Endothelial cell (in vitro differentiated cells): ENCODE measurements at regions not wholly inside any gene's neighbourhood (a gene's known extent, or its start where the extent isn't known, plus 50 kb on each side); places are given as distances from the start of the nearest gene placed in this dataset.

Source experiments
- DNase-seq: peaks from one replicate; pipeline ENCODE4 v3.0.0; 2021; ENCODE audit warnings: low spot score
- H3K27ac Mint-ChIP-seq: one replicate; pipeline ENCODE4 v1.8.0; 2021; ENCODE audit warnings: mixed read lengths, inconsistent platforms; ENCODE audit not compliant: unreplicated experiment
- H3K27me3 Mint-ChIP-seq: one replicate; pipeline ENCODE4 v1.8.0; 2021; ENCODE audit warnings: mild to moderate bottlenecking, moderate library complexity, mixed read lengths, inconsistent platforms; ENCODE audit not compliant: unreplicated experiment
- H3K36me3 Mint-ChIP-seq: one replicate; pipeline ENCODE4 v1.8.0; 2021; ENCODE audit warnings: mild to moderate bottlenecking, low read depth, mixed read lengths, inconsistent platforms; ENCODE audit not compliant: unreplicated experiment
- H3K4me1 Mint-ChIP-seq: one replicate; pipeline ENCODE4 v1.8.0; 2021; ENCODE audit warnings: mild to moderate bottlenecking, mixed read lengths, inconsistent platforms; ENCODE audit not compliant: unreplicated experiment
- H3K4me3 Mint-ChIP-seq: one replicate; pipeline ENCODE4 v1.8.0; 2021; ENCODE audit warnings: mild to moderate bottlenecking, mixed read lengths, inconsistent platforms; ENCODE audit not compliant: unreplicated experiment
- H3K9me3 Mint-ChIP-seq: one replicate; pipeline ENCODE4 v1.8.0; 2021; ENCODE audit warnings: mixed read lengths, inconsistent platforms; ENCODE audit not compliant: unreplicated experiment
- CTCF ChIP-seq: fragments of 200-600 bp; sonication (generic); IDR thresholded peaks from one replicate; pipeline ENCODE4 v1.5.0; 2021; ENCODE audit warnings: antibody characterized with exemption; ENCODE audit not compliant: unreplicated experiment

- Mint-ChIP-seq H3K27me3 (no peaks in the 10 kb centered on the region), H3K27ac (no peak overlapping the region), H3K4me1 (no peaks in the 10 kb centered on the region)
These were observed 819.9 kb downstream of the OLFM4 start for GRCh38 chr13:53848366-53848961.

GRCh38 chr13:53854321-53854720 is 825.7 kb downstream of the OLFM4 start:
- Mint-ChIP-seq H3K4me1 (no peaks in the 10 kb centered on the region), H3K27ac (no peak overlapping the region), H3K27me3 (peaks cover 2% of the 10 kb centered on the region), H3K9me3 (no peaks in the 10 kb centered on the region), H3K4me3 (no peak overlapping the region), H3K36me3 (no peaks in the 10 kb centered on the region)
- DNase-seq, result no peak
- no peak for TF ChIP-seq CTCF

More at GRCh38 chr13:53848366-53848961, 819.9 kb downstream of the OLFM4 start:
- no peak for DNase-seq
- H3K4me3 Mint-ChIP-seq, result no peak overlapping the region
- no peak for TF ChIP-seq CTCF
- no peaks in the 10 kb centered on the region for H3K9me3 Mint-ChIP-seq
- H3K36me3 Mint-ChIP-seq, result no peaks in the 10 kb centered on the region

GRCh38 chr13:53856573-53857195 is 828.1 kb downstream of the OLFM4 start:
- H3K27me3 Mint-ChIP-seq, result peaks cover 2% of the 10 kb centered on the region
- H3K4me1 Mint-ChIP-seq, result no peaks in the 10 kb centered on the region
- H3K9me3 Mint-ChIP-seq, result no peaks in the 10 kb centered on the region
- no peak overlapping the region for H3K27ac Mint-ChIP-seq
- no peak overlapping the region for H3K4me3 Mint-ChIP-seq
- no peaks in the 10 kb centered on the region for H3K36me3 Mint-ChIP-seq
- no peak for TF ChIP-seq CTCF
- DNase-seq, result no peak

GRCh38 chr13:53863520-53863919 is 834.9 kb downstream of the OLFM4 start:
- no peak for TF ChIP-seq CTCF
- H3K9me3 Mint-ChIP-seq, result no peaks in the 10 kb centered on the region
- DNase-seq, result no peak
- no peaks in the 10 kb centered on the region for H3K36me3 Mint-ChIP-seq
- H3K27ac Mint-ChIP-seq, result no peak overlapping the region
- H3K27me3 Mint-ChIP-seq, result no peaks in the 10 kb centered on the region
- no peaks in the 10 kb centered on the region for H3K4me1 Mint-ChIP-seq
- H3K4me3 Mint-ChIP-seq, result no peak overlapping the region

- Mint-ChIP-seq H3K4me3 (no peak overlapping the region), H3K36me3 (no peaks in the 10 kb centered on the region), H3K4me1 (no peaks in the 10 kb centered on the region), H3K27ac (no peak overlapping the region), H3K9me3 (no peaks in the 10 kb centered on the region), H3K27me3 (no peaks in the 10 kb centered on the region)
- no peak for TF ChIP-seq CTCF
- DNase-seq, result no peak
These were observed 844.9 kb downstream of the OLFM4 start for GRCh38 chr13:53873558-53873957.
